K562 (cell line): ENCODE measurements at regions not wholly inside any gene's neighbourhood (a gene's known extent, or its start where the extent isn't known, plus 50 kb on each side); places are given as distances from the start of the nearest gene placed in this dataset.

Experiments used
- ATAC-seq: fragments of 200-7000 bp; cut with Tn5 transposase; 3 replicates; pipeline ENCODE4 v1.9.1; 2020; ENCODE audit warnings: moderate library complexity
- BruUV-seq: library from RNA; stranded (reverse); fragments of 400-500 nt; replicated peaks from 2 replicates; lab custom pipeline; 2021; lab: Mats Ljungman, UMichigan
- CTCF ChIA-PET: fragments of 300-600 bp; formaldehyde crosslinking; extraction: SDS; loops from one replicate; lab custom pipeline; 2021; ENCODE audit warnings: low intra/inter-chr PET ratio; lab: Yijun Ruan, JAX
- POLR2A ChIA-PET: fragments of 300-600, 350-650 bp; sonication (Branson Sonifier 250); formaldehyde crosslinking; extraction: SDS; loops from one replicate; lab custom pipeline; 2021; ENCODE audit warnings: antibody characterized with exemption, inconsistent platforms; lab: Yijun Ruan, JAX
- DNase-seq, 4 experiments: peaks; one replicate each; pipeline versions ENCODE4 v3.0.0 to v3.0.0-alpha.2; 2011 to 2018; ENCODE audit warnings: low spot score in 3 of 4, mixed read lengths in 3 of 4; ENCODE audit errors: extremely low read depth in 1 of 4
- FAIRE-seq: peaks from 2 replicates; lab custom pipeline; 2011; peaks lifted over from hg19 to GRCh38; lab: Jason Lieb, UNC
- H2AFZ ChIP-seq: 2 replicates; pipeline ENCODE4 v1.6.0; 2011; ENCODE audit warnings: low read depth, low read length, control low read depth, inconsistent platforms
- H3K27ac ChIP-seq: fragments of 200-600 bp; 3 replicates; pipeline ENCODE4 v1.8.0; 2011; ENCODE audit warnings: low read depth, mild to moderate bottlenecking, control low read depth, inconsistent platforms, low read length, moderate library complexity, mixed read lengths; ENCODE audit errors: extremely low read depth
- H3K27me3 ChIP-seq, 2 experiments: fragments of 300-600 bp in 1 of 2; 2 replicates in 1 of 2; 3 replicates in 1 of 2; pipeline versions ENCODE4 v1.6.0 to v1.8.0; 2011; ENCODE audit warnings: inconsistent platforms in 2 of 2, low read length in 2 of 2, mild to moderate bottlenecking in 1 of 2, mixed read lengths in 1 of 2, moderate library complexity in 1 of 2; ENCODE audit not compliant: control insufficient read depth in 2 of 2, insufficient read depth in 2 of 2
- H3K36me3 ChIP-seq: fragments of 300-600 bp; 3 replicates; pipeline ENCODE4 v1.8.0; 2011; ENCODE audit warnings: mild to moderate bottlenecking, low read length, inconsistent platforms; ENCODE audit not compliant: control insufficient read depth, insufficient read depth
- H3K4me1 ChIP-seq, 2 experiments: fragments of 200-600 bp in 1 of 2; replicated peaks in 1 of 2; 2 replicates in 1 of 2; 3 replicates in 1 of 2; pipeline versions ENCODE4 v1.5.1 to v1.8.0; 2011; ENCODE audit warnings: inconsistent platforms in 2 of 2, low read length in 2 of 2, mild to moderate bottlenecking in 1 of 2, mixed read lengths in 1 of 2, moderate library complexity in 1 of 2; ENCODE audit not compliant: control insufficient read depth in 2 of 2, insufficient read depth in 2 of 2
- H3K4me2 ChIP-seq: 2 replicates; pipeline ENCODE4 v1.6.1; 2011; ENCODE audit warnings: low read length, control low read depth, inconsistent platforms, mixed read lengths; ENCODE audit not compliant: insufficient read depth
- H3K4me3 ChIP-seq: fragments of 200-600 bp; sonication (generic), shearing (Covaris generic); 2 replicates; pipeline ENCODE4 v1.5.1; 2016; ENCODE audit warnings: control low read depth, inconsistent platforms
- H3K79me2 ChIP-seq: fragments of 200-600 bp; 3 replicates; pipeline ENCODE4 v1.8.0; 2011; ENCODE audit warnings: low read length, inconsistent platforms; ENCODE audit not compliant: control insufficient read depth, insufficient read depth
- H3K9ac ChIP-seq, 2 experiments: 2 replicates each; pipeline versions ENCODE4 v1.6.0 to v1.6.1; 2011; ENCODE audit warnings: low read depth in 2 of 2, low read length in 2 of 2, control low read depth in 1 of 2, inconsistent platforms in 1 of 2, mild to moderate bottlenecking in 1 of 2, mixed read lengths in 1 of 2; ENCODE audit not compliant: insufficient read depth in 1 of 2
- H3K9me1 ChIP-seq: one replicate; pipeline ENCODE4 v1.6.0; 2011; ENCODE audit warnings: inconsistent platforms, mild to moderate bottlenecking, low read length, moderate library complexity; ENCODE audit not compliant: control insufficient read depth, insufficient read depth
- H3K9me3 ChIP-seq: replicated peaks from 2 replicates; pipeline ENCODE4 v1.5.1; 2011; ENCODE audit warnings: low read depth, low read length, inconsistent platforms; ENCODE audit not compliant: control insufficient read depth, insufficient read depth
- H4K20me1 ChIP-seq: replicated peaks from 2 replicates; pipeline ENCODE4 v1.6.1; 2011; ENCODE audit warnings: low read length, inconsistent platforms, mixed read lengths; ENCODE audit not compliant: control insufficient read depth, insufficient read depth
- GATA2 ChIP-seq: sonication (generic); formaldehyde crosslinking; IDR thresholded peaks from 2 replicates; pipeline ENCODE4 v1.4.0; 2020; ENCODE audit warnings: mild to moderate bottlenecking, missing genetic modification reagents
- HCFC1 ChIP-seq: IDR thresholded peaks from 2 replicates; pipeline ENCODE4 v1.6.1; 2012; ENCODE audit warnings: low read depth, low read length, improper control_type of control experiment
- HNRNPK ChIP-seq: fragments of 200-400 bp; formaldehyde crosslinking; IDR thresholded peaks from one replicate; pipeline ENCODE4 v1.6.1; 2018; ENCODE audit warnings: mild to moderate bottlenecking, low read depth, low read length; ENCODE audit not compliant: poor library complexity, severe bottlenecking
- HSF4 ChIP-seq: fragments of 250-450 bp; sonication (Bioruptor Pico); IDR thresholded peaks from 2 replicates; pipeline ENCODE4 v2.1.2; 2022; ENCODE audit warnings: mild to moderate bottlenecking, moderate library complexity, borderline replicate concordance
- PBX2 ChIP-seq, 2 experiments: IDR thresholded peaks in 1 of 2; conservative IDR thresholded peaks in 1 of 2; 2 replicates each; pipeline ENCODE4 v1.6.1; 2016; ENCODE audit warnings: low read depth in 2 of 2, mild to moderate bottlenecking in 1 of 2, missing compliant biosample characterization in 1 of 2, missing genetic modification characterization in 1 of 2, moderate library complexity in 1 of 2
- PHB2 ChIP-seq: fragments of 450-650 bp; IDR thresholded peaks from 2 replicates; pipeline ENCODE4 v1.6.1; 2017; ENCODE audit warnings: low read depth
- RBM39 ChIP-seq: fragments of 200-400 bp; formaldehyde crosslinking; optimal IDR thresholded peaks from 2 replicates; pipeline ENCODE3; 2018; ENCODE audit warnings: low read depth, low read length
- ZNF24 ChIP-seq: fragments of 450-650 bp; IDR thresholded peaks from 2 replicates; pipeline ENCODE4 v1.6.1; 2016
- WGBS: fragments of 100-300 bp; shearing (Covaris generic); methylation state at CpG from one replicate; pipeline ENCODE4 v1.1.6; 2016; ENCODE audit warnings: low coverage, mixed read lengths; ENCODE audit not compliant: insufficient coverage; ENCODE audit errors: missing lambda C conversion rate; 5-methylcytosine and 5-hydroxymethylcytosine counted together
- in situ Hi-C: fragments of 300-500 bp; cut with MboI; formaldehyde crosslinking; loops from 4 replicates; pipeline ENCODE4 v1.15.0; 2018; ENCODE audit warnings: inconsistent platforms, mixed read lengths
- intact Hi-C: fragments of 100-400 bp; cut with micrococcal nuclease; formaldehyde crosslinking; loops from 2 replicates; pipeline ENCODE4 v1.14.2; 2022

GRCh38 chr3:124300416-124300815 is 308.5 kb upstream of the ROPN1 start (continued):
- TF ChIP-seq PBX2 (CRISPR knock-in tag; IDR thresholded peaks at IDR 0.05; ENCODE audit: low read depth) (no peak), PBX2 (tag; conservative IDR thresholded peaks at IDR 0.05; ENCODE audit: low read depth) (no peak)

- BruUV-seq = no TSS peak
- Histone ChIP-seq H3K4me1 (no peaks in the 10 kb centered on the region), H3K27ac (no peak overlapping the region), H3K9me1 (no peaks in the 10 kb centered on the region), H3K4me3 (no peak overlapping the region), H3K27me3 (no peaks in the 10 kb centered on the region), H3K79me2 (no peaks in the 10 kb centered on the region), H4K20me1 (no peaks in the 10 kb centered on the region), H3K9me3 (no peaks in the 10 kb centered on the region), H2AFZ (no peak overlapping the region), H3K9ac (no peak overlapping the region), H3K4me2 (no peak overlapping the region), H3K36me3 (no peaks in the 10 kb centered on the region)
- intact Hi-C loops = no loop called here
- no peak for ATAC-seq
- ChIA-PET POLR2A (no interaction called here), CTCF (no interaction called here)
- no peak for DNase-seq
- no peak for FAIRE-seq
- WGBS = 0% methylated on average over 5 of the region's 5 CpGs
- TF ChIP-seq PHB2 (no peak), HCFC1 (no peak), RBM39 (no peak), GATA2 (CRISPR knock-in tag) (no peak), HNRNPK (no peak), ZNF24 (no peak), HSF4 (CRISPR knock-in tag) (no peak)
- in situ Hi-C loops = no loop called here
Measured at GRCh38 chr3:124303305-124303910, 311.5 kb upstream of the ROPN1 start.
